Transverse colon (tissue), 4 donors: ENCODE measurements at regions not wholly inside any gene's neighbourhood (a gene's known extent, or its start where the extent isn't known, plus 50 kb on each side); places are given as distances from the start of the nearest gene placed in this dataset.

Source experiments
- CTCF ChIP-seq, 5 experiments: fragments of 200-600 bp in 3 of 5; fragments of 450-650 bp in 2 of 5; sonication (generic) in 3 of 5; IDR thresholded peaks; 1 replicate in 2 of 5; 2 replicates in 3 of 5; pipeline ENCODE4 v1.5.1; 2016 to 2017; ENCODE audit warnings: antibody characterized with exemption in 5 of 5, inconsistent platforms in 3 of 5, mild to moderate bottlenecking in 2 of 5, moderate library complexity in 1 of 5
- EP300 ChIP-seq: sonication (generic); formaldehyde crosslinking; IDR thresholded peaks from one replicate; pipeline ENCODE4 v1.6.1; 2017; ENCODE audit warnings: antibody characterized with exemption, low read depth
- POLR2A ChIP-seq: fragments of 450-650 bp; IDR thresholded peaks from one replicate; pipeline ENCODE4 v1.6.1; 2016; ENCODE audit warnings: antibody characterized with exemption, mild to moderate bottlenecking, moderate library complexity
- POLR2AphosphoS5 ChIP-seq, 3 donors: sonication (generic); formaldehyde crosslinking; IDR thresholded peaks; one replicate each; pipeline ENCODE4 v1.6.1; 2016; ENCODE audit warnings: antibody characterized with exemption in 3 of 3

DNA sequence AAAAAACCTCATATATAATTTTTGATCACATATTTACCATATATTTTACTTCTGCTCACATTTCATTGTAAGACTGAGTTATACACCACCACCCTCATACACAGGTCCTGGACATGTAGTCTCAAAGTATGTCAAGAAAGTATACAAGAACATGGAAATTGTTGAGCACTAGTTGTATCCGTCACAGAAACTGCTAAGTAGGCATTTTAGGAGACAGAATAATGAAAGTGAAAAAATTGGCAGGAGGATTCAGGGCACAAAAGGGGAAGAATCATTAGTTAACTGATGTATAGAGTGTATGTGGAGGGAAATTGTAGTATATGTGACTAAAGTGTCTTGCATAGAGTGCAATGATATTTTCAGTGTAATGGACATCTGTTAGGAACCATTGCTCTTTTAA is 458.8 kb downstream of the TFAP2B start:
- TF ChIP-seq CTCF (IDR thresholded peaks at IDR 0.05) (no peak), POLR2A (no peak), POLR2AphosphoS5 (IDR thresholded peaks at IDR 0.05) (no peak), EP300 (no peak)
